IMR-90 (cell line): ENCODE measurements at regions not wholly inside any gene's neighbourhood (a gene's known extent, or its start where the extent isn't known, plus 50 kb on each side); places are given as distances from the start of the nearest gene placed in this dataset.

Experiments
- ATAC-seq: fragments of 200-7000 bp; cut with Tn5 transposase; 2 replicates; pipeline ENCODE4 v1.9.1; 2020; ENCODE audit warnings: low read depth, mild to moderate bottlenecking, moderate library complexity
- BruUV-seq: library from RNA; stranded (reverse); fragments of 400-500 nt; replicated peaks from 2 replicates; lab custom pipeline; 2021; lab: Mats Ljungman, UMichigan
- CTCF ChIA-PET: fragments of 300-600 bp; formaldehyde crosslinking; extraction: SDS; loops from one replicate; lab custom pipeline; 2021; ENCODE audit warnings: antibody characterized with exemption; lab: Yijun Ruan, JAX
- POLR2A ChIA-PET: fragments of 300-600 bp; sonication (Branson Sonifier 250); formaldehyde crosslinking; loops from one replicate; lab custom pipeline; 2022; ENCODE audit warnings: antibody characterized with exemption; ENCODE audit not compliant: unreplicated experiment; lab: Charles Lee
- DNase-seq: peaks from one replicate; pipeline ENCODE4 v3.0.0; 2013
- H2AFZ ChIP-seq: replicated peaks from 2 replicates; pipeline ENCODE3; 2013; ENCODE audit warnings: low read length, mild to moderate bottlenecking; ENCODE audit not compliant: poor library complexity
- H2AK5ac ChIP-seq: 2 replicates; pipeline ENCODE4 v1.6.1; 2013; ENCODE audit warnings: low read depth, low read length, inconsistent platforms
- H2AK9ac ChIP-seq: replicated peaks from 2 replicates; pipeline ENCODE3; 2013; ENCODE audit warnings: mild to moderate bottlenecking, low read depth, low read length, moderate library complexity; ENCODE audit not compliant: poor library complexity
- H2BK120ac ChIP-seq: 2 replicates; pipeline ENCODE4 v1.6.1; 2013; ENCODE audit warnings: low read depth, low read length, inconsistent platforms
- H2BK15ac ChIP-seq: 3 replicates; pipeline ENCODE4 v1.6.1; 2013; ENCODE audit warnings: low read depth, low read length, inconsistent platforms
- H2BK20ac ChIP-seq: 2 replicates; pipeline ENCODE4 v1.6.1; 2013; ENCODE audit warnings: low read depth, mild to moderate bottlenecking, inconsistent platforms, low read length, moderate library complexity
- H2BK5ac ChIP-seq: 2 replicates; pipeline ENCODE4 v1.6.1; 2013; ENCODE audit warnings: mild to moderate bottlenecking, low read depth, low read length, inconsistent platforms; ENCODE audit not compliant: poor library complexity, severe bottlenecking
- H3K14ac ChIP-seq: replicated peaks from 2 replicates; pipeline ENCODE4 v1.6.1; 2013; ENCODE audit warnings: low read depth, low read length, inconsistent platforms
- H3K18ac ChIP-seq: 2 replicates; pipeline ENCODE4 v1.6.1; 2013; ENCODE audit warnings: low read depth, low read length, control low read depth
- H3K23ac ChIP-seq: 2 replicates; pipeline ENCODE4 v1.6.1; 2013; ENCODE audit warnings: low read depth, low read length, inconsistent platforms
- H3K27ac ChIP-seq: 2 replicates; pipeline ENCODE4 v1.5.1; 2013; ENCODE audit warnings: mild to moderate bottlenecking, control low read depth, low read length; ENCODE audit not compliant: insufficient read depth
- H3K27me3 ChIP-seq: 2 replicates; pipeline ENCODE4 v1.6.1; 2013; ENCODE audit warnings: low read length; ENCODE audit not compliant: control insufficient read depth, insufficient read depth
- H3K36me3 ChIP-seq: 2 replicates; pipeline ENCODE4 v1.6.1; 2013; ENCODE audit warnings: low read length, mixed read lengths; ENCODE audit not compliant: control insufficient read depth, insufficient read depth
- H3K4ac ChIP-seq: 2 replicates; pipeline ENCODE4 v1.6.1; 2013; ENCODE audit warnings: low read depth, low read length, inconsistent platforms
- H3K4me1 ChIP-seq: 2 replicates; pipeline ENCODE4 v1.6.1; 2013; ENCODE audit warnings: low read length, mixed read lengths; ENCODE audit not compliant: control insufficient read depth, insufficient read depth
- H3K4me2 ChIP-seq: 2 replicates; pipeline ENCODE4 v1.6.1; 2013; ENCODE audit warnings: low read depth, mild to moderate bottlenecking, control low read depth, low read length, moderate library complexity
- H3K4me3 ChIP-seq: 2 replicates; pipeline ENCODE4 v1.5.1; 2013; ENCODE audit warnings: low read depth, mild to moderate bottlenecking, control low read depth, low read length, moderate library complexity; ENCODE audit not compliant: insufficient read depth
- H3K56ac ChIP-seq: 2 replicates; pipeline ENCODE4 v1.6.1; 2013; ENCODE audit warnings: low read length, inconsistent platforms; ENCODE audit not compliant: insufficient read depth; ENCODE audit errors: extremely low read depth
- H3K79me1 ChIP-seq, 2 experiments: 2 replicates each; pipeline ENCODE4 v1.6.1; 2013; ENCODE audit warnings: low read length in 2 of 2, inconsistent platforms in 1 of 2, low read depth in 1 of 2
- H3K9ac ChIP-seq: 2 replicates; pipeline ENCODE4 v1.6.1; 2013; ENCODE audit warnings: low read depth, low read length, control low read depth
- H3K9me1 ChIP-seq: 2 replicates; pipeline ENCODE4 v1.6.1; 2013; ENCODE audit warnings: low read length, inconsistent platforms; ENCODE audit not compliant: insufficient read depth
- H3K9me3 ChIP-seq: 2 replicates; pipeline ENCODE4 v1.6.1; 2013; ENCODE audit warnings: low read length; ENCODE audit not compliant: control insufficient read depth, insufficient read depth
- H4K20me1 ChIP-seq: 2 replicates; pipeline ENCODE4 v1.6.1; 2013; ENCODE audit warnings: low read length, inconsistent platforms; ENCODE audit not compliant: insufficient read depth
- H4K5ac ChIP-seq: 2 replicates; pipeline ENCODE4 v1.6.1; 2013; ENCODE audit warnings: mild to moderate bottlenecking, low read depth, low read length, control low read depth
- H4K8ac ChIP-seq, 2 experiments: 2 replicates each; pipeline ENCODE4 v1.6.1; 2013; ENCODE audit warnings: low read depth in 2 of 2, low read length in 2 of 2, control low read depth in 1 of 2, inconsistent platforms in 1 of 2
- H4K91ac ChIP-seq: 2 replicates; pipeline ENCODE4 v1.6.1; 2013; ENCODE audit warnings: low read depth, low read length, inconsistent platforms; ENCODE audit not compliant: insufficient read depth
- BHLHE40 ChIP-seq: fragments of 150-350 bp; IDR thresholded peaks from 2 replicates; pipeline ENCODE4 v1.6.1; 2016; ENCODE audit warnings: mild to moderate bottlenecking, low read depth, low read length
- WGBS, 2 experiments: methylation state at CpG; one replicate each; pipeline versions ENCODE4 v1.1.5 to v1.1.7; 2013; ENCODE audit warnings: missing lambda C conversion rate in 2 of 2; ENCODE audit not compliant: insufficient read length in 1 of 2; ENCODE audit errors: extremely low coverage in 2 of 2; 5-methylcytosine and 5-hydroxymethylcytosine counted together
- dilution Hi-C: fragments of 300-500 bp; cut with HindIII; formaldehyde crosslinking; loops from one replicate; pipeline ENCODE4 v1.14.3; 2018; ENCODE audit warnings: low sequenced_read_pairs; ENCODE audit not compliant: unreplicated experiment
- in situ Hi-C: fragments of 300-500 bp; cut with MboI; formaldehyde crosslinking; loops from 3 replicates; pipeline ENCODE4 v1.14.3; 2019; ENCODE audit warnings: low sequenced_read_pairs, inconsistent platforms, mixed read lengths
- intact Hi-C: fragments of 100-400 bp; cut with micrococcal nuclease; formaldehyde crosslinking; loops from 2 replicates; pipeline ENCODE4 v1.10.0; 2022
- TF ChIP-seq, protein P1 (sequence below): fragments of 150-350 bp; IDR thresholded peaks from 2 replicates; pipeline ENCODE4 v1.6.1; 2017; ENCODE audit warnings: mild to moderate bottlenecking, antibody characterized with exemption, low read length, low read depth

DNA sequence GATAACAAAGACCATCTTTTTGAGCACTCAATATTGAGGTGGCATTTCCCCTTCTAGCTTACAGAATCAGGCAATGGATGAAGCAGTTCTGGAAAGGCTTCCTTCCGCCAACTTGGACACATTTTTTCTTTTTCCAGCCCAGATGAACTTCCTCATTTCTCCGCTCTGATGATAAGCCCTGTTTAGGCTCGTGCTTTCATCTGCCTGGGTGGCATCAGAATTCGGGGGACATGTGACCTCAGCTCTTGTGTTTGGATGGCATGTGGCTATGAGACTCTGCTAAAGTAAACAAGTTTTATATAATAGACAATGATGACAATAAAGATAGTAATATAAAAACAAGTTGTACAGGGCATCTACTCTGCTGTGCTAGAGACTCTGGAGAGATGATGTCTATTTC is 796.7 kb downstream of the DHX35 start:
- H3K56ac ChIP-seq: no peak overlapping the region
- no peak overlapping the region for H3K4me3 ChIP-seq
- H3K4ac ChIP-seq: no peak overlapping the region
- TF ChIP-seq BHLHE40: no peak
- TF ChIP-seq, protein P1, sequence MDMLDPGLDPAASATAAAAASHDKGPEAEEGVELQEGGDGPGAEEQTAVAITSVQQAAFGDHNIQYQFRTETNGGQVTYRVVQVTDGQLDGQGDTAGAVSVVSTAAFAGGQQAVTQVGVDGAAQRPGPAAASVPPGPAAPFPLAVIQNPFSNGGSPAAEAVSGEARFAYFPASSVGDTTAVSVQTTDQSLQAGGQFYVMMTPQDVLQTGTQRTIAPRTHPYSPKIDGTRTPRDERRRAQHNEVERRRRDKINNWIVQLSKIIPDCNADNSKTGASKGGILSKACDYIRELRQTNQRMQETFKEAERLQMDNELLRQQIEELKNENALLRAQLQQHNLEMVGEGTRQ: no peak
- no CpG with 5 or more reads among the region's 4 CpGs for WGBS, 2 experiments
- intact Hi-C loops (no loop called here), dilution Hi-C loops (no loop called here), in situ Hi-C loops (no loop called here)
- H4K91ac ChIP-seq: no peak overlapping the region
- no peaks in the 10 kb centered on the region for H3K79me1 ChIP-seq
- no peak overlapping the region for H4K8ac ChIP-seq
- no peaks in the 10 kb centered on the region for H3K9me1 ChIP-seq
- no peak overlapping the region for H2BK5ac ChIP-seq
- H2BK120ac ChIP-seq: no peak overlapping the region
- no peaks in the 10 kb centered on the region for H3K4me1 ChIP-seq
- H3K23ac ChIP-seq: no peak overlapping the region
- H3K36me3 ChIP-seq: no peaks in the 10 kb centered on the region
- H3K27me3 ChIP-seq: no peaks in the 10 kb centered on the region
- POLR2A ChIA-PET: no interaction called here
- H3K14ac ChIP-seq: no peak overlapping the region
- no peak overlapping the region for H2BK15ac ChIP-seq
- no peak for DNase-seq
- H2AFZ ChIP-seq: no peak overlapping the region
- no peak overlapping the region for H3K27ac ChIP-seq
- no peak overlapping the region for H3K4me2 ChIP-seq
- BruUV-seq: no TSS peak
- no peak overlapping the region for H3K18ac ChIP-seq
- H2AK5ac ChIP-seq: no peak overlapping the region
- no peak overlapping the region for H4K5ac ChIP-seq
- H2BK20ac ChIP-seq: no peak overlapping the region
- H2AK9ac ChIP-seq: no peak overlapping the region
- no peaks in the 10 kb centered on the region for H4K20me1 ChIP-seq
- CTCF ChIA-PET: no interaction called here
- no peak for ATAC-seq
- no peak overlapping the region for H3K9ac ChIP-seq
- H3K9me3 ChIP-seq: no peaks in the 10 kb centered on the region
